RPMI7951 (cell line): ENCODE measurements at regions not wholly inside any gene's neighbourhood (a gene's known extent, or its start where the extent isn't known, plus 50 kb on each side); places are given as distances from the start of the nearest gene placed in this dataset.
A peak's percentile ranks its signal among the peaks of the same experiment; 100 is the strongest.

ENCODE experiments used
- DNase-seq: peaks from one replicate; pipeline ENCODE4 v3.0.0-alpha.2; 2012; ENCODE audit warnings: low read depth

DNA sequence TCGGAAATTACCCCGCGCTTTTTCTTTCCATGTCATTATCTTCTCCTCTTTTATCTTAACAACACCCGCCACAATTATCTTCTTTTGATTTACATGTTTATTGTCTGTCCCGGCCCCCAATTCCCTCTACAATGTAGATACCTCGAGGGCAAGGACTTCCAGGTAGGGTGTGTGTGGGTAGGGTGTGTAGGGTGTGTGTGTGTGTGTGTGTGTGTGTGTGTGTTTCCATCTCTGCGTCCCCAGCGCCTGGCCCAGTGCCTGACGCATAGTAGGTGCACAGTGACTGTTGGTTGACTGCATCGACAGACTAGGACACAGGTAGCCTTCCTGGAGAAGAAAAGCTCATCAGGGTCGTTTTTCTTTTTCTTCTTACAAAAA, 103.1 kb downstream of the UCHL1 start:
- DNase-seq, result no peak

DNA sequence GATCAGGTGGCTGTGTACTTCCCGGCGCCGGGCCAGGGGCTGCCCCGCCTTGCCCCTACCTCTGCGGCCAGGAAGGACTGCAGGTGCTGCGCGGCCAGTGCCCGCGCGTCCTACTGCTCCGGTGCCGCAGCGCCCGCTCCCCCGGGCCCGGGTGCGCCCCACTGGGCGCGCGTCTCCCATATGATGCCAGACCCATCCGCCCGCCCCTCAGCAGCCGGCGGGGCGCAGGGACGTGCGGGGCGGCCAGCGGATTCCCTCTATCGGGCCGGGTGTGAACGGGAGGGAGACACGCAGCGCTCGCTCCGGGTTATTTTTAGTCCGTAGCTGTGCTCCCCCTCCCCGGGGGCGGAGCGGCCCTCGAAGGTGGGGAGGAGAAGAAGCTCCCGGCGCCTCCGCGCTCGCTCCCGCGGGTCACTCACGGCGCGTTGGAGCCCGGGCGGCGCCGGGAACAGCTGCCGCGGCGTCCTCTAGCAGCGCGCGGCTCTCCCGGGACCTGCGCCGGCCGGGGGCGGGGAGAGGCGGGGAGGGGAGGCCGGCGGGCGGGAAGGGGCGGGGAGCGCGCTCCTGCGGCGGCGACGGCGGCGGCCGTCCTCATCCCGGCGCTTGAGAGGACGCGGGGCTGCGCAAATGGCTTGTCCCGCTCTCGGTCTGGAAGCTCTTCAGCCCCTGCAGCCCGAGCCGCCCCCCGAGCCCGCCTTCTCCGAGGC, 103.6 kb downstream of the UCHL1 start:
- peak; percentile 9 for DNase-seq

DNA sequence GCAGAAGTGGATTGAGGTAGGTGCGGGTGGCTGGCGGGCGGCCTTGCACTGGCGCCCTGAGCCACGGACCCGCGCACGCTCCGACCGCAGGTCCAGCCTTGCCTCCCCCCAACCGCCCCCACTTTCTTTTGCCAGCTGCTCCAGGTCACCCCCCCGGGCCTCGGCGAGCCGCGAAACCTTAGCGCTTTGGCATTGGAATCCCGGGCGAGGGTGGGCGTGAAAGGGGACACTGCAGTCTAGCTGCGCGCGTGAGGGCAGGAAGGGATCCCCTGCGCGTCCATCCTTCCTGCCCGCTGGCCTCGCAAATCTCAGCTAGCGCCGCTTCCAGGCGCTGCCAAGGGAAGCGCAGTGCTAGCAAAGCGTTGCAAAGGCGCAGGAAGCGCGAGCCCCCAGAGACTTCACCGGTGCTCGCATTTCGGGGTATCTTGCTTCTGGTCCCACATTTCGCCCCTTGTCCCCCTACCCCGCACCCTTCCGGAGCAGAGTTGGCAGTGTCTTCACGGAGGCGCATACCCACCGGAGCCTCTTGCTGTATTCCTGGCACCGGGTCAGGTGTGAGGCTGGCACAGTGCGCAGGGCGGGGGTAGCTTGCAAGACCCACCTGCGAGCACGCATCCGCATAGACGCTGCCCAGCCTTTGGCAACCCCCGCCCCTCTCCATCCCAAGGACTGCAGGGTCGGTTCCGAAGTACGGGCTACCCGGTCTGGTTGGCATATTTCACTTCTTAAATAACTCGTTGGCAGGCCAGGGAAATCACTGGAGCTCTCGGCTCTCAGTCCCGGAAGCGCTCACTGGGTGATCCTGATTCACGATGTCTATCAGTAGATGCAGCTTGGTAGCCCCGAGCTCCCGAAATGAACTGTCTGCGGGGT, 104.4 kb downstream of the UCHL1 start:
- DNase-seq, result no peak

GRCh38 chr4:41361794-41362526, 105.2 kb downstream of the UCHL1 start:
- DNase-seq, result no peak

DNA sequence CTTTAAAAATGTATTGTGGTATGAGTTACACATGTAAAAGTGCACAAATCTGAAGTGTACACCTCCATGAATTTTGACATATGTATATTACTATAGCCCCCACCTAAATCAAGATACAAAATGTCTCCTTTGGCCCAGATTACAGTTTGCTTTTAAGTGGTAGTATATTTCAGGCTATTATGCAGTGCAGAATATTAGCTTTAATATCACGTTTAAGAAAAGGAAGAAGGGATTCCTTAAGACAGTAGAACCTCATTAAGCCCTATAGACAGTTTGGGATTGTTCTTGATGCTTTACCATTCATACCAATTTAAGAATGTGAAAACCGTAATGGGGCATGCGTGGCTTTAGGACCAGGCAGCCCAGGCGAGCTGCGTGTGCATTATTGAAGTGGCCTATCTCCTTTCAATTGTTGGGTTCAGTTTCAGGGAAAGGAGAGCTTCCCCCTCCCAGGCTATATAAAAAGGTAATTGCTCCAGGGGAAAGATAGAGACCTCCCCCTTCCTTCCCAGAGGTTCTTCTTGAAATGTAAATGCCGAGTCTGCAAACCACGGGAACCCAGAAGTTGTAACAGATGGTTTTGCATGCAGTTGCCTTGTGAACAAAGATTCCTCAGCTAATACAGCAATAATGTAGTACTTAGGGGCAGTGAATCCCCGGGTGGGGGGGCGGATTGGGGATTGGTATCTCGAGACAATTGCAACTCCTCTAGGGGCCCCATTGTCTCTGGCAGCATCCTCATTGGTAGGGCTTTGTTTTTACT, 106.1 kb downstream of the UCHL1 start:
- no peak for DNase-seq

GRCh38 chr4:41363384-41363981, 106.8 kb downstream of the UCHL1 start:
- no peak for DNase-seq

DNA sequence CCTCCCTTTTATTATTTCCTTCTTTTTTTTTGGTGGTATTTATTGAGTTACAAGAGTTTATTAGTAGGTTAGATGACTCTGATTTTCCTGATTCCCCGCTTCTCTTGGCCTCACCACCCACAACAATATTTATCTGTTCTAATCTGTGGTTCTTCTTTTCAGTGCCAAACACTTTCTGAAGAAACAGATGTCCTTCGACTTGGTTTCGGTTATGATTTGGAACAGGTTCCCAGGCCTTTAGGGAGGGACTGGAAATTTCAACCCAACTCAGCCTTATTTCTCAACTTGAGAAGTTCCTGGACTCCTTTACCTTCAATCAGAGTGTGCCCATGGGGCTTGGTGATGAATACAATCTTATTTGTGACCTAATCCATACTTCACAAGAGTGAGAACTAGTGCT, 108.1 kb downstream of the UCHL1 start:
- DNase-seq, result no peak

- no peak for DNase-seq
Observed at GRCh38 chr4:41365681-41366080, 109.0 kb downstream of the UCHL1 start.

- no peak for DNase-seq
Observed at GRCh38 chr4:41366911-41367517, 110.3 kb downstream of the UCHL1 start.

GRCh38 chr4:41369680-41370079, 113.0 kb downstream of the UCHL1 start:
- no peak for DNase-seq

DNA sequence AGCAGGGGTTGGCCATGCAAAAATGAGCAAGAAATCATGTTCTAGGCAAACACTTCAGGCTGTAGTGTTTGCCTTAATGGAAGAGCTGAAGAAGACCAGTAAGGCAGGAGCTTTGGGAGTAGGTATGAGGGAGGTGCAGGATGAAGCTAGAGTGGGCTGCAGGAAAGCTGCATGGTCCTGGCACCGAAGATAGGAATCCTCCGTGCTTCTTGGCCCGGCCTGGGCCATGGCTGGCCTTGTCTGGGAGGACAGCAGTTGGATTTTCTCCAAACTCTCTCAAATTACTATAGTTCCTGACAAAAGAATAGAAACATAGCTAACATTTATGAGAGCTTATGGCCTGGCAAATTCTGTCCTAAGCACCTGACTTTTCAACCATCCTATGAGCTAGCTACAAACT, 116.5 kb downstream of the UCHL1 start:
- DNase-seq, result no peak

- DNase-seq, result no peak
Observed at GRCh38 chr4:41374490-41374889, 117.8 kb downstream of the UCHL1 start.

GRCh38 chr4:41375561-41375960, 118.8 kb downstream of the UCHL1 start:
- DNase-seq, result no peak

DNA sequence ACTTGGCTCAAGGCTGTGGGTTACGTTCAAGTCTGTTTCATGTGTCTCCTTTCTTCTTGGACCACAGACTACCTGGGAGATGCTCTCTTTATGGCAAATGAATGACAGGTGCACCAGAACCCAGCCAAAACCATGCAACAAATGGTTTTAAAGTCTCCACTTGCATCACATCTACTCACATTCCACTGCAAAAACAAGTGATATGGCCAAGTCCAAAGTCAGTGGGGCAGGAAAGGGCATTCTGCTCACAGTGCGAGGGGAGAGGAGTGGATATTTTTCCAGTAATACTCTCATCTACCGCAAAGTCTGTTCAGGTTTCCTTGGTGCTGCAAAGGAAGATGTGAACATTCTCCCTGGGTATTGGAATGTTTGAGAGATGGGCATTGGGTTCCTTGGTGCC, 120.5 kb downstream of the UCHL1 start:
- DNase-seq, result no peak

DNA sequence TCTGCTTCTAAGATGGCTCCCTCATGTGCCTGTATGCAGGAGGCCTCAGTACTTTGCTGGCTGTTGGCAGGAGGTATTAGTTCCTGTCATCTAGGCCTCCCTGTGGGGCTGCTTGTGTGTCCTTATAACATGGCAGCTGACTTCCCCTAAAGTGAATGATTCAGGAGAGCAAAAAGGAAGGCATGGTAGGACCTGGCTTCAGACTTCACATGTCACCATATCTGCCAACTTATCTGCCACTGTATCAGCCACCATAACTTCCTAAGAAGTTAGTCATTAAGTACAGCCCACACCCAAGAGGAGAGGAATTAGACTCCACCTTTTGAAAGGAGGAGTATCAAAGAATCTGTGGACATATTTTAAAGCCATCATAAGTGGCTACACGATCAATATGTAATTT, 122.5 kb downstream of the UCHL1 start:
- DNase-seq, result no peak

DNA sequence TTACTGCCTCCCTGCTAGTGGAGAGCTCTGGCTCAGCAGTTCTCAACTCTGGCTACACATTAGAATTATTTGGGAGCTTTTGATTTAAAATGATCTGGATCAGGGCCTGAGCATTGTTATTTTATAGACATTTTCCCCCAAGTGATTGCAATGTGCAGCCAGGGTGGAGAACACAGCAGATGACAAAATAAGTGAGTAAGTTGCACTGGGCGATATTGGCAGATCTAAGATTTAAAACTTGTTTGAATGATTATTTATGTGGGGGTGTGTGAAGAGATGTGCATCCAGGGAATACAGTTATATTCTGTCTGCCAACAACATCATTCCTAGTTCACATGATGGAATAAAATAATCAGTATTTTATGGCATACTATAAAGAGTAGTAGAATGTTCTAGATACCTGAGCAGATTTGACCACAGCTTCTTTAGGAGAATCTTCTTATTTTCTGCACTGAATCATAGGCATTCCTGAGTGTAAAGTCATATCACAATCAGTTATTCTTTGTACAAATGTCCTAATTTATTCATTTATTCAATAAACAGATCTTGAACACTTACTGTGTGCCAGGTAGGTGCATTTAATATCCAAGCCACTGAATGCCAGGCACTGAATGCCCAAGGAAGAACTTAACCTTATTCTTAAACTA, 123.9 kb downstream of the UCHL1 start:
- no peak for DNase-seq

DNA sequence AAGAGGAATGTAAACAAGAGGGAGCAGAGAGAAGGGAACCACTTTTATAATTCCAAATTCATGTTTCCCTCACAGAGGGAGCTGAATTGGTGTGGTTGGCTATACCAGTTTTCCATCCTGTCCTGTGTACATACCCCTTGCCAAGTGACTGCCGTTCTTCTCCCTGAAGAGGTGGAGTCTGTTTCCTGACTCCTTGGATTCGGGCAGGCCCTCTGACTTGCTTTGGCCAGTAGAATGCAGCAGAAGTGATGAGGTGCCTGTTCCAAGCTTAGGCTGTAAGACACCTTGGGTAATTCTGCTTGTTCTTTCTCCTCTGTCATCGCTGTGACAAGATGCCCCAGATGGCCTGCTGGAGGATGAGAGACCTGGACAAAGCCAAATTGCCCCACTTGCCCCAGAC, 124.7 kb downstream of the UCHL1 start:
- no peak for DNase-seq

GRCh38 chr4:41384992-41385391, 128.3 kb downstream of the UCHL1 start:
- no peak for DNase-seq

DNA sequence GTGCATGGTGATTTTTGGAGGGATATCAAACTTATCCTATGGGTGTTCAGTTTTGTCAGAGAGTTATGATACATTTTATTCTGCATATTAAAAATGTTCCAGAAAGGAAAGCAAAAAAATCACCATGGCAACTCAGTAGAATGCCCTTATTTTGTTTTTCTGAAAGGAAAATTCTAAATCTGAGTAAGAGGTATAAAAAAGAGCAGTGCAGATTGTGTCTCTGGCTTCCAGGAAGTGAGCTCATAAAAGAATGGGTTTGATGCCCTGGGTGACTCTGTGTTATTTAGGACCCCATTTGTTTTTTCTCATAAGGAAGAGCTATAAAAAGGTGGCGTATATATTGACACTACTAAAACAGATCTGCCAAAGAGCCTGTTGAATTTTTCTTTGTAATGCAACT, 128.8 kb downstream of the UCHL1 start:
- DNase-seq, result no peak

GRCh38 chr4:41388080-41388479, 131.4 kb downstream of the UCHL1 start:
- no peak for DNase-seq

DNA sequence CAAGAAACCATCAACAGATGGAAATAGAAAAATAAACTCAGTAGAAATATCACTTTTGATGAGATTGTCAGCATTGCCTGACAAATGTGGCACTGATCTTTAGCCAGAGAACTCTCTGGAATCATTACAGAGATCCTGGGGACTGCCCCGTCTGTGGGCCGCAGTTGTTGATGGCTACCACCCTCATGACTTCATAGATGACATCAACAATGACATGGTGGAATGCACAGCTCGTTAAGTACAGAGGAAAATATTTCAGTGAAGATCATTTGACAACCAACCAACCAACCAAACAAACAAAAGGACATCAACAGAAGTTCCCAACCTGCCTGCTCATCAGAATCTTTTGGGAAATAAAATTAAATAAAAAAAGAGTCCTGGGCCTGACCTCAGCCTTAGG, 132.6 kb downstream of the UCHL1 start:
- DNase-seq, result no peak
